AG10803 (cell line): ENCODE measurements at regions not wholly inside any gene's neighbourhood (a gene's known extent, or its start where the extent isn't known, plus 50 kb on each side); places are given as distances from the start of the nearest gene placed in this dataset.

ENCODE experiments used
- DNase-seq: peaks from one replicate; pipeline ENCODE4 v3.0.0; 2010; ENCODE audit warnings: low read depth
- H3K4me3 ChIP-seq: 2 replicates; pipeline ENCODE4 v1.5.1; 2011; ENCODE audit warnings: mild to moderate bottlenecking, low read length, control low read depth
- TF ChIP-seq, protein P1 (sequence below): conservative IDR thresholded peaks from 2 replicates; pipeline ENCODE4 v1.5.1; 2011; ENCODE audit warnings: mild to moderate bottlenecking, low read length, control low read depth, inconsistent platforms

DNA sequence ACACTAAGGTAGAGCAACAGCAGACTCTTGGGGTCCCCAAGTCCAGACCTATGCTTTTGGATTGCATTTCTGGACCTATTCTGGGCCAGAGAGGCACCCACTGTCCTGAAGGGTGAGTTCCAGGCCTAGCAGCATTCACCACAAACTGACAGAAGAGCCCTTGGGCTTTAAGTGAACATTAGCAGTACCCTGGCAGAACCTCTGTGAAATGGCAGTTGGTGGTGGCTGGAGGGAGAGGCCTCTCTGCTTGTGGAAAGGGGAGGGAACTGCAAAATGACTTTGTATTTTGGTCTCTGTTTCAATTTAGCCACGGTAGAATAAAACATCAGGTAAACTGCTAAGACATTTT is 1211.9 kb downstream of the PCDH18 start:
- no peak for DNase-seq
- TF ChIP-seq, protein P1, sequence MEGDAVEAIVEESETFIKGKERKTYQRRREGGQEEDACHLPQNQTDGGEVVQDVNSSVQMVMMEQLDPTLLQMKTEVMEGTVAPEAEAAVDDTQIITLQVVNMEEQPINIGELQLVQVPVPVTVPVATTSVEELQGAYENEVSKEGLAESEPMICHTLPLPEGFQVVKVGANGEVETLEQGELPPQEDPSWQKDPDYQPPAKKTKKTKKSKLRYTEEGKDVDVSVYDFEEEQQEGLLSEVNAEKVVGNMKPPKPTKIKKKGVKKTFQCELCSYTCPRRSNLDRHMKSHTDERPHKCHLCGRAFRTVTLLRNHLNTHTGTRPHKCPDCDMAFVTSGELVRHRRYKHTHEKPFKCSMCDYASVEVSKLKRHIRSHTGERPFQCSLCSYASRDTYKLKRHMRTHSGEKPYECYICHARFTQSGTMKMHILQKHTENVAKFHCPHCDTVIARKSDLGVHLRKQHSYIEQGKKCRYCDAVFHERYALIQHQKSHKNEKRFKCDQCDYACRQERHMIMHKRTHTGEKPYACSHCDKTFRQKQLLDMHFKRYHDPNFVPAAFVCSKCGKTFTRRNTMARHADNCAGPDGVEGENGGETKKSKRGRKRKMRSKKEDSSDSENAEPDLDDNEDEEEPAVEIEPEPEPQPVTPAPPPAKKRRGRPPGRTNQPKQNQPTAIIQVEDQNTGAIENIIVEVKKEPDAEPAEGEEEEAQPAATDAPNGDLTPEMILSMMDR: no peak
- H3K4me3 ChIP-seq: no peak overlapping the region

DNA sequence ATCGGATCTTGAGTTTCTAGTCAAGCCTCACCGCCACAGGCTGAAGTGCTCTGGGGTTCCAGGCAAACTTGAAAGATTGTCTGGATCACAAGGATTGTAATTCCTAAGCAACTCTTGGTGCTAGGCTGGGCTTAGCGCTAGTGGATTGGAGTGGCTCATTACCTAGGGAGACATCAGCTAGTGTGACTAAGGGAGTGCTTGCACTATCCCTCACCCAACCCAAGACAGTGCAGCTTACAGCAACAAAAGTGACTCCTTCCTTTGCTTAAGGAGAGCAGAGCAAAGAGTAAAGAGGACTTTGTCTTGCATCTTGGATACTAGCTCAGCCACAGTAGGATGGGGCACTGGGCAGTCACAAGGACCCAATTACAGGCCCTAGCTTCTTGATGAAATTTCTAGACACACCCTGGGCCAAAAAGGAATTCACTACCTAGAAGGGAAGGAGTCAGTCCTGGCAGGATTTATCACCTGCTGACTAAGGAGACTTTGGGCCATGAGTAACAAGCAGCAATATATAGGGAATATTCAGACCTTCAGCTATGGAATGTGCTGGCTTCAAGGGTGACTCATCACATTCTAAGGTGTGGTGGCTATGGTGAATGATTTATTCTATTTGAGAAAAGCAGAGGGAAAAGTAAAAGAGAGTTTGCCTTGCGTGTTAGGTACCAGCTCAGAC is 1212.4 kb downstream of the PCDH18 start:
- TF ChIP-seq, protein P1: no peak

DNA sequence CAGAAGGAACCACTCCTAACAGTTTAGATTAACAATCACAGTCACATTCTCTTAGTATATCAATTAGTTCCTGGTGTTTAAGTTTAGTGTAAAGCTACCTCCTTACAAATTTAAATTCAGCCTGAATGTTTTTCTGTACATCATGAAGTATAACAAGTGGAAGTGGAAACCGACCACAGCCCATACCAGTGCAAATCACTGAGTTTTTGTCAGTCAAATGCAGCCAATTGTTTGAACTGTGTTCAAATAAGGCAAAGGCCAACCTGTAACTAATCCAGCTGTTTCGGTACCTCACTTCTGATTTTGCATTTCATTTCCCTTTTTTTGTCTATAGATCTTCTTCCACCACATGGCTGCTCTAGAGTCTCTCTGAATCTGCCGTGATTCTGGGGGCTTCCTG is 1215.3 kb downstream of the PCDH18 start:
- TF ChIP-seq, protein P1: no peak
- no peak for DNase-seq
- no peak overlapping the region for H3K4me3 ChIP-seq

More for the DNA sequence above, 1212.4 kb downstream of the PCDH18 start:
- H3K4me3 ChIP-seq: no peak overlapping the region
- DNase-seq: no peak

DNA sequence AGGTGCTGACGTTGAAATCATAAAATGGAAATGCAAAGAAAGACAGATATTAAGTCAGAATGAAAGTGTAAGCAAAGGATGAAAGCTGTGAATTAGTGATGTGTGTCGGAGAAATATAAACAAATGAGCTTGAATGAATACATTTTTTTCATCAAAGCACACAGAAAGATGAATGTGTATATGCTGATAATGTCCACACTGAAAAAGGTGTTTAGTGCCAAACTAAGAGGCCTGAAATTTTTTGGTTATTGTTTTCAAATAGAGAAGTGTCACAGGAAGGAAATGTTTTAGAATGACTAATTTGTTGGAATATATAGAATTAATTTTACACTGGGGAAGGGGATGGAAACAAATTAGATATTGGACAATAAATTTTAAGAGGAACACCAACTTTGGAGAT is 1217.6 kb downstream of the PCDH18 start:
- DNase-seq: no peak
- TF ChIP-seq, protein P1: no peak
- no peak overlapping the region for H3K4me3 ChIP-seq

DNA sequence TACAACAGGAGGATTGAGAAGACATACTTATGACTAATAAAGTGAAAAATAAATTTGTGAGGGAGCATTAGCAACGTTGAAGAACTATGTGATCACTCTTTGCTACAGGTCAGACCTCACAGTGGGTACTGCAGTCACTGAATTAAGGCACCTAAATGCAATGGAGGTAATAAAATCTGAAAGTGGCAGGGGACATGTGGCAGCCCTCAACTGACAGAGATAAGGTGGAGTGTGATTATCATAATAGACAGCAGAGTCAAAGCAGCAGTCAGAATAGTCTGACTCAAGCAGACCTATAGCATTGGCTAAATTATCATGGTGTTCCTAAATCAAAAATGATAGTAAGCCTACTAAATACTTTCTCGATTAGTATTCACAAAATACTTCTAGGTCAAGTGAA is 1220.5 kb downstream of the PCDH18 start:
- no peak overlapping the region for H3K4me3 ChIP-seq
- DNase-seq: no peak
- TF ChIP-seq, protein P1: no peak

DNA sequence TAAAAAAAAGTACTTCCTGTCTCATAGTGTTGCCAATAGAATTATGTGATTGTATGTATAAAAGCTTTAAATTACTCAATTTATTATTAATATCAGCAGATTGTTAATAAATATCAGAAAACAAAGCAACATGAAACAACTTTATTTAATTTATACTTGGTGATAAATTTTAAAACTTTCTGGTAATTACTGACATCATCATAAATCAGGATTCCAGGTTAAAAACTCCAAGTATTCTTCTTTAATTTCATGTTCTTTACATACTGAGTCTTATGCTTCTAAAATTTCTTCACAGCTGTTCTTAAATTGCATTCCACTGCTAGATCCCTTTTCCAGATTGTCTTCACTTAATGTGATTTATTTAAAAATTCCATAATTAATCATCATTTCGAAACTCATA is 1224.5 kb downstream of the PCDH18 start:
- no peak for DNase-seq
- TF ChIP-seq, protein P1: no peak
- H3K4me3 ChIP-seq: no peak overlapping the region

DNA sequence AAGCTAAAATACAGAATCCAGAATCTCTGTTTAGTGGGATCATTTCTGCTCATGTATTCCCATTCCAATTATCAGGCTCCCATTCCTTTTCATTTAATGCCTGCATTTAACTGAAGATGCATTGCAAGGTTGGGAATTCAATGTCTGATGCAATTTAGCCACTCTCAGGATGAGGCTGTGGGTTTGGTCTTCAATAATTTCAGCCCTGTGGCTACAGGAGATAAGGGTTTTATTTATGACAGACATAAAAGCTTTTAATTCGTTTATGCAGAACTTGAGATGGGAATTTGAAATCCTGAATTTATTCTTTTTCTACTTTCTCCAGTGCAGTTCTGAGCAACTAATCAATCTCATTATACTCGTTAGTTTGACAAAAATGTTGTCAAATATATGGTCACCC is 1225.9 kb downstream of the PCDH18 start:
- TF ChIP-seq, protein P1: no peak
- no peak overlapping the region for H3K4me3 ChIP-seq
- DNase-seq: no peak
